ENCODE measurements at regions not wholly inside any gene's neighbourhood (a gene's known extent, or its start where the extent isn't known, plus 50 kb on each side); places are given as distances from the start of the nearest gene placed in this dataset.

DNA sequence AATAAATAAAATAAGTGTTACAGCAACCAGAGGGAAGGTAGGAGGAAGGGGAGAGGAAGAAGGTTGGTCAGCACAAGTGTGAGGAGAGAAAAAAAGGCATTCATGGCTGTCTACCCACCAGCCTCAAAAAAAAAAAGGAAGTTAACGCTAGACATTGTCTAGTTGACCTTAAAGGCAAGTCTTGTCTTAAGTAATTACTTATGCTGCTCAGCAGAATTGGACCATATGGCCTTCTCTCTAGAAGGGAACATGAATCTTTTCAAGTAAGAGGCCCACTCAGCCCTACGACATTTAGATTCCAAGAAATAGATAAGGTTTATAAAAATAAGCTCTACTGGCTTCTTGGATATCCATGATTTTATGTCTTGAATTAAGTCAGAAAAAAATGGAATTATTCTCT, 172.7 kb downstream of the ETNK1 start:
- no peak overlapping the region for H3K27ac Mint-ChIP-seq
- H2BK120ac ChIP-seq (ENCODE audit: low read depth, low read length, poor library complexity, severe bottlenecking): no peak overlapping the region
- H3K14ac ChIP-seq (ENCODE audit: insufficient read depth, low read length): no peak overlapping the region
- no peak overlapping the region for H3K56ac ChIP-seq (ENCODE audit: insufficient read length, low read depth, low read length)
- no peak overlapping the region for H3T11ph ChIP-seq (ENCODE audit: low read length)
- H3K27ac ChIP-seq (ENCODE audit: insufficient read length, low read depth, low read length): no peak overlapping the region
- H3K4me3 Mint-ChIP-seq: no peak overlapping the region
- no peaks in the 10 kb centered on the region for H3K9me3 ChIP-seq (ENCODE audit: control insufficient read depth, low read depth, low read length)
- no peak overlapping the region for H2BK15ac ChIP-seq (ENCODE audit: low read depth, low read length)
- H3K18ac ChIP-seq (ENCODE audit: insufficient read length, low read depth, low read length): no peak overlapping the region
- H3K27me3 ChIP-seq (ENCODE audit: insufficient read depth, low read length): no peaks in the 10 kb centered on the region
- no peaks in the 10 kb centered on the region for H3K4me1 ChIP-seq (ENCODE audit: insufficient read depth, low read length)
- no peaks in the 10 kb centered on the region for H3K9me3 Mint-ChIP-seq
- H2BK20ac ChIP-seq (ENCODE audit: low read depth, low read length, poor library complexity, severe bottlenecking): no peak overlapping the region
- no peak overlapping the region for H2BK5ac ChIP-seq (ENCODE audit: insufficient read length, low read length)
- no peaks in the 10 kb centered on the region for H3K79me2 ChIP-seq (ENCODE audit: insufficient read depth, low read length)
- H3K9ac ChIP-seq (ENCODE audit: extremely low read depth, insufficient read length, low read length): no peak overlapping the region
- H4K5ac ChIP-seq (ENCODE audit: insufficient read length, low read depth, low read length): no peak overlapping the region
- H3K4ac ChIP-seq (ENCODE audit: low read depth, low read length): no peak overlapping the region
- no peak for TF ChIP-seq CTCF (conservative IDR thresholded peaks at IDR 0.05)
- no peak overlapping the region for H4K91ac ChIP-seq (ENCODE audit: insufficient read length, low read depth, low read length)
- H3K4me1 Mint-ChIP-seq: peaks cover 17 to 21% of the 10 kb centered on the region in 2 experiments
- H3K36me3 Mint-ChIP-seq (ENCODE audit: insufficient read depth in 1 of 3, low read depth in 3 of 3): no peaks in the 10 kb centered on the region
- no peak overlapping the region for H2AFZ ChIP-seq (ENCODE audit: low read length)
- no peaks in the 10 kb centered on the region for H4K20me1 ChIP-seq (ENCODE audit: control insufficient read depth, insufficient read depth, insufficient read length)
- no CpG with 5 or more reads among the region's 2 CpGs for WGBS (ENCODE audit: extremely low coverage, insufficient read length, low lambda C conversion rate)
- no peak for DNase-seq
- no peaks in the 10 kb centered on the region for H3K23me2 ChIP-seq (ENCODE audit: insufficient read length, low read depth, low read length, poor library complexity, severe bottlenecking)
- no peak overlapping the region for H3K4me2 ChIP-seq (ENCODE audit: insufficient read depth, insufficient read length, low read length)
- no peak overlapping the region for H2BK12ac ChIP-seq (ENCODE audit: insufficient read length, low read depth, low read length)
- no peaks in the 10 kb centered on the region for H3K27me3 Mint-ChIP-seq (ENCODE audit: low read depth)
- H3K23ac ChIP-seq (ENCODE audit: insufficient read length, low read depth, low read length): no peak overlapping the region
- no peaks in the 10 kb centered on the region for H3K79me1 ChIP-seq (ENCODE audit: insufficient read depth, low read depth, low read length, poor library complexity, severe bottlenecking)
- H4K8ac ChIP-seq (replicated peaks; ENCODE audit: insufficient read length, low read depth, low read length): no peak overlapping the region
- no peak overlapping the region for H2AK5ac ChIP-seq (ENCODE audit: insufficient read length, low read length)
